IMR-90 (cell line): ENCODE measurements at regions not wholly inside any gene's neighbourhood (a gene's known extent, or its start where the extent isn't known, plus 50 kb on each side); places are given as distances from the start of the nearest gene placed in this dataset.
A peak's percentile ranks its signal among the peaks of the same experiment; 100 is the strongest.

Experiments
- ATAC-seq: fragments of 200-7000 bp; cut with Tn5 transposase; 2 replicates; pipeline ENCODE4 v1.9.1; 2020; ENCODE audit warnings: low read depth, mild to moderate bottlenecking, moderate library complexity
- BruUV-seq: library from RNA; stranded (reverse); fragments of 400-500 nt; replicated peaks from 2 replicates; lab custom pipeline; 2021; lab: Mats Ljungman, UMichigan
- CTCF ChIA-PET: fragments of 300-600 bp; formaldehyde crosslinking; extraction: SDS; loops from one replicate; lab custom pipeline; 2021; ENCODE audit warnings: antibody characterized with exemption; lab: Yijun Ruan, JAX
- POLR2A ChIA-PET: fragments of 300-600 bp; sonication (Branson Sonifier 250); formaldehyde crosslinking; loops from one replicate; lab custom pipeline; 2022; ENCODE audit warnings: antibody characterized with exemption; ENCODE audit not compliant: unreplicated experiment; lab: Charles Lee
- DNase-seq: peaks from one replicate; pipeline ENCODE4 v3.0.0; 2013
- H2AFZ ChIP-seq: replicated peaks from 2 replicates; pipeline ENCODE3; 2013; ENCODE audit warnings: low read length, mild to moderate bottlenecking; ENCODE audit not compliant: poor library complexity
- H2AK5ac ChIP-seq: 2 replicates; pipeline ENCODE4 v1.6.1; 2013; ENCODE audit warnings: low read depth, low read length, inconsistent platforms
- H2AK9ac ChIP-seq: replicated peaks from 2 replicates; pipeline ENCODE3; 2013; ENCODE audit warnings: mild to moderate bottlenecking, low read depth, low read length, moderate library complexity; ENCODE audit not compliant: poor library complexity
- H2BK120ac ChIP-seq: 2 replicates; pipeline ENCODE4 v1.6.1; 2013; ENCODE audit warnings: low read depth, low read length, inconsistent platforms
- H2BK15ac ChIP-seq: 3 replicates; pipeline ENCODE4 v1.6.1; 2013; ENCODE audit warnings: low read depth, low read length, inconsistent platforms
- H2BK20ac ChIP-seq: 2 replicates; pipeline ENCODE4 v1.6.1; 2013; ENCODE audit warnings: low read depth, mild to moderate bottlenecking, inconsistent platforms, low read length, moderate library complexity
- H2BK5ac ChIP-seq: 2 replicates; pipeline ENCODE4 v1.6.1; 2013; ENCODE audit warnings: mild to moderate bottlenecking, low read depth, low read length, inconsistent platforms; ENCODE audit not compliant: poor library complexity, severe bottlenecking
- H3K14ac ChIP-seq: replicated peaks from 2 replicates; pipeline ENCODE4 v1.6.1; 2013; ENCODE audit warnings: low read depth, low read length, inconsistent platforms
- H3K18ac ChIP-seq: 2 replicates; pipeline ENCODE4 v1.6.1; 2013; ENCODE audit warnings: low read depth, low read length, control low read depth
- H3K23ac ChIP-seq: 2 replicates; pipeline ENCODE4 v1.6.1; 2013; ENCODE audit warnings: low read depth, low read length, inconsistent platforms
- H3K27ac ChIP-seq: 2 replicates; pipeline ENCODE4 v1.5.1; 2013; ENCODE audit warnings: mild to moderate bottlenecking, control low read depth, low read length; ENCODE audit not compliant: insufficient read depth
- H3K27me3 ChIP-seq: 2 replicates; pipeline ENCODE4 v1.6.1; 2013; ENCODE audit warnings: low read length; ENCODE audit not compliant: control insufficient read depth, insufficient read depth
- H3K36me3 ChIP-seq: 2 replicates; pipeline ENCODE4 v1.6.1; 2013; ENCODE audit warnings: low read length, mixed read lengths; ENCODE audit not compliant: control insufficient read depth, insufficient read depth
- H3K4ac ChIP-seq: 2 replicates; pipeline ENCODE4 v1.6.1; 2013; ENCODE audit warnings: low read depth, low read length, inconsistent platforms
- H3K4me1 ChIP-seq: 2 replicates; pipeline ENCODE4 v1.6.1; 2013; ENCODE audit warnings: low read length, mixed read lengths; ENCODE audit not compliant: control insufficient read depth, insufficient read depth
- H3K4me2 ChIP-seq: 2 replicates; pipeline ENCODE4 v1.6.1; 2013; ENCODE audit warnings: low read depth, mild to moderate bottlenecking, control low read depth, low read length, moderate library complexity
- H3K4me3 ChIP-seq: 2 replicates; pipeline ENCODE4 v1.5.1; 2013; ENCODE audit warnings: low read depth, mild to moderate bottlenecking, control low read depth, low read length, moderate library complexity; ENCODE audit not compliant: insufficient read depth
- H3K56ac ChIP-seq: 2 replicates; pipeline ENCODE4 v1.6.1; 2013; ENCODE audit warnings: low read length, inconsistent platforms; ENCODE audit not compliant: insufficient read depth; ENCODE audit errors: extremely low read depth
- H3K79me1 ChIP-seq, 2 experiments: 2 replicates each; pipeline ENCODE4 v1.6.1; 2013; ENCODE audit warnings: low read length in 2 of 2, inconsistent platforms in 1 of 2, low read depth in 1 of 2
- H3K9ac ChIP-seq: 2 replicates; pipeline ENCODE4 v1.6.1; 2013; ENCODE audit warnings: low read depth, low read length, control low read depth
- H3K9me1 ChIP-seq: 2 replicates; pipeline ENCODE4 v1.6.1; 2013; ENCODE audit warnings: low read length, inconsistent platforms; ENCODE audit not compliant: insufficient read depth
- H3K9me3 ChIP-seq: 2 replicates; pipeline ENCODE4 v1.6.1; 2013; ENCODE audit warnings: low read length; ENCODE audit not compliant: control insufficient read depth, insufficient read depth
- H4K20me1 ChIP-seq: 2 replicates; pipeline ENCODE4 v1.6.1; 2013; ENCODE audit warnings: low read length, inconsistent platforms; ENCODE audit not compliant: insufficient read depth
- H4K5ac ChIP-seq: 2 replicates; pipeline ENCODE4 v1.6.1; 2013; ENCODE audit warnings: mild to moderate bottlenecking, low read depth, low read length, control low read depth
- H4K8ac ChIP-seq, 2 experiments: 2 replicates each; pipeline ENCODE4 v1.6.1; 2013; ENCODE audit warnings: low read depth in 2 of 2, low read length in 2 of 2, control low read depth in 1 of 2, inconsistent platforms in 1 of 2
- H4K91ac ChIP-seq: 2 replicates; pipeline ENCODE4 v1.6.1; 2013; ENCODE audit warnings: low read depth, low read length, inconsistent platforms; ENCODE audit not compliant: insufficient read depth
- BHLHE40 ChIP-seq: fragments of 150-350 bp; IDR thresholded peaks from 2 replicates; pipeline ENCODE4 v1.6.1; 2016; ENCODE audit warnings: mild to moderate bottlenecking, low read depth, low read length
- CHD1 ChIP-seq: IDR thresholded peaks from 2 replicates; pipeline ENCODE4 v1.6.1; 2012; ENCODE audit warnings: low read depth, low read length, improper control_type of control experiment
- FOS ChIP-seq: fragments of 150-350 bp; IDR thresholded peaks from 2 replicates; pipeline ENCODE4 v1.6.1; 2016; ENCODE audit warnings: low read depth, low read length
- RCOR1 ChIP-seq: IDR thresholded peaks from 2 replicates; pipeline ENCODE4 v1.6.1; 2012; ENCODE audit warnings: mild to moderate bottlenecking, low read length, improper control_type of control experiment; ENCODE audit not compliant: insufficient replicate concordance
- SMC3 ChIP-seq: fragments of 150-350 bp; IDR thresholded peaks from 2 replicates; pipeline ENCODE4 v1.6.1; 2016; ENCODE audit warnings: low read depth, mild to moderate bottlenecking, antibody characterized with exemption, low read length, moderate library complexity
- WGBS, 2 experiments: methylation state at CpG; one replicate each; pipeline versions ENCODE4 v1.1.5 to v1.1.7; 2013; ENCODE audit warnings: missing lambda C conversion rate in 2 of 2; ENCODE audit not compliant: insufficient read length in 1 of 2; ENCODE audit errors: extremely low coverage in 2 of 2; 5-methylcytosine and 5-hydroxymethylcytosine counted together
- dilution Hi-C: fragments of 300-500 bp; cut with HindIII; formaldehyde crosslinking; loops from one replicate; pipeline ENCODE4 v1.14.3; 2018; ENCODE audit warnings: low sequenced_read_pairs; ENCODE audit not compliant: unreplicated experiment
- in situ Hi-C: fragments of 300-500 bp; cut with MboI; formaldehyde crosslinking; loops from 3 replicates; pipeline ENCODE4 v1.14.3; 2019; ENCODE audit warnings: low sequenced_read_pairs, inconsistent platforms, mixed read lengths
- intact Hi-C: fragments of 100-400 bp; cut with micrococcal nuclease; formaldehyde crosslinking; loops from 2 replicates; pipeline ENCODE4 v1.10.0; 2022

- Histone ChIP-seq H3K27ac (no peak overlapping the region), H2BK120ac (no peak overlapping the region), H3K27me3 (no peaks in the 10 kb centered on the region), H3K4me2 (no peak overlapping the region), H4K91ac (no peak overlapping the region), H4K20me1 (no peaks in the 10 kb centered on the region), H2AK5ac (peak overlapping the region; percentile 74; the same call in 1 of the 2 replicates), H3K4ac (no peak overlapping the region; the same call in 1 of the 2 replicates), H2BK15ac (no peak overlapping the region), H2AK9ac (no peak overlapping the region), H4K8ac (no peak overlapping the region), H3K79me1 (no peaks in the 10 kb centered on the region), H3K4me1 (0 out of 2 replicates have a peak, but pooled peaks cover 2% of the 10 kb centered on the region), H3K23ac (no peak overlapping the region), H4K5ac (no peak overlapping the region), H2BK20ac (no peak overlapping the region), H3K4me3 (no peak overlapping the region), H3K9ac (no peak overlapping the region), H3K9me3 (no peaks in the 10 kb centered on the region), H2BK5ac (no peak overlapping the region), H3K18ac (no peak overlapping the region), H3K9me1 (peaks cover 9% of the 10 kb centered on the region; the same call in 1 of the 2 replicates), H3K14ac (no peak overlapping the region), H2AFZ (peak overlapping the region; percentile 58), H3K36me3 (no peaks in the 10 kb centered on the region), H3K56ac (no peak overlapping the region)
- BruUV-seq, result no TSS peak
- WGBS, 2 experiments, result 100% methylated on average over 2 of the region's 6 CpGs; no CpG with 5 or more reads in 1 of the 2 experiments
- TF ChIP-seq RCOR1 (no peak), FOS (no peak), BHLHE40 (no peak), CHD1 (no peak), SMC3 (no peak)
- dilution Hi-C loops (no loop called here), in situ Hi-C loops (no loop called here), intact Hi-C loops (no loop called here)
- ATAC-seq (no peak), DNase-seq (no peak)
- ChIA-PET POLR2A (no interaction called here), CTCF (interaction anchor here (0.5 kb wide), 1 partner anchor 600 kb away, joined by 3 read pairs; no protein-coding TSS in a partner anchor)
Measured at GRCh38 chr10:4057021-4057420, 272.0 kb upstream of the KLF6 start.
